ENCODE measurements at regions not wholly inside any gene's neighbourhood (a gene's known extent, or its start where the extent isn't known, plus 50 kb on each side); places are given as distances from the start of the nearest gene placed in this dataset.

GRCh38 chr1:96041470-96041869 is 680.1 kb upstream of the PTBP2 start:
- H3K9me3 ChIP-seq: no peaks in the 10 kb centered on the region
- 86 to 88% methylated on average over 4 of the region's 4 CpGs for WGBS, 2 donors
- no peak overlapping the region for H3K4me3 ChIP-seq (replicated peaks in 1 of 3)
- H3K27ac ChIP-seq: no peak overlapping the region
- H3K27me3 ChIP-seq: no peaks in the 10 kb centered on the region
- DNase-seq: no peak
- TF ChIP-seq CTCF (IDR thresholded peaks at IDR 0.05) (no peak), POLR2A (IDR thresholded peaks at IDR 0.05) (no peak)
- intact Hi-C loops (cut with DNase I): no loop called here
- H3K4me1 ChIP-seq: no peaks in the 10 kb centered on the region
- H3K36me3 ChIP-seq: no peaks in the 10 kb centered on the region

- TF ChIP-seq POLR2A (IDR thresholded peaks at IDR 0.05) (no peak), CTCF (IDR thresholded peaks at IDR 0.05) (no peak)
- Histone ChIP-seq H3K4me1 (no peaks in the 10 kb centered on the region), H3K4me3 (replicated peaks in 1 of 3) (no peak overlapping the region), H3K27me3 (no peaks in the 10 kb centered on the region), H3K27ac (no peak overlapping the region), H3K36me3 (no peaks in the 10 kb centered on the region), H3K9me3 (no peaks in the 10 kb centered on the region)
- WGBS, 2 donors: 72 to 81% methylated on average over 2 of the region's 2 CpGs
- no peak for DNase-seq
- intact Hi-C loops (cut with DNase I): no loop called here
Measured at GRCh38 chr1:96048572-96049212, 672.9 kb upstream of the PTBP2 start.

GRCh38 chr1:96049759-96050409 is 671.7 kb upstream of the PTBP2 start:
- Histone ChIP-seq H3K27ac (no peak overlapping the region), H3K36me3 (no peaks in the 10 kb centered on the region), H3K27me3 (no peaks in the 10 kb centered on the region), H3K9me3 (no peaks in the 10 kb centered on the region), H3K4me1 (no peaks in the 10 kb centered on the region), H3K4me3 (replicated peaks in 1 of 3) (no peak overlapping the region)
- no peak for DNase-seq
- WGBS, 2 donors: 81 to 83% methylated on average over 3 of the region's 3 CpGs
- no peak for TF ChIP-seq CTCF (IDR thresholded peaks at IDR 0.05)
- TF ChIP-seq POLR2A (IDR thresholded peaks at IDR 0.05): no peak
- intact Hi-C loops (cut with DNase I): no loop called here

- Histone ChIP-seq H3K27me3 (no peaks in the 10 kb centered on the region), H3K9me3 (no peaks in the 10 kb centered on the region), H3K27ac (no peak overlapping the region), H3K36me3 (no peaks in the 10 kb centered on the region), H3K4me1 (no peaks in the 10 kb centered on the region), H3K4me3 (replicated peaks in 1 of 3) (no peak overlapping the region)
- no peak for TF ChIP-seq POLR2A (IDR thresholded peaks at IDR 0.05)
- TF ChIP-seq CTCF (IDR thresholded peaks at IDR 0.05): no peak
- intact Hi-C loops (cut with DNase I): no loop called here
- 64 to 72% methylated on average over 1 of the region's 1 CpG for WGBS, 2 donors
- no peak for DNase-seq
Measured at GRCh38 chr1:96059276-96059675, 662.3 kb upstream of the PTBP2 start.

GRCh38 chr1:96059736-96060135 is 661.8 kb upstream of the PTBP2 start:
- no peaks in the 10 kb centered on the region for H3K27me3 ChIP-seq
- no peak overlapping the region for H3K27ac ChIP-seq
- H3K36me3 ChIP-seq: no peaks in the 10 kb centered on the region
- intact Hi-C loops (cut with DNase I): no loop called here
- TF ChIP-seq CTCF (IDR thresholded peaks at IDR 0.05) (no peak), POLR2A (IDR thresholded peaks at IDR 0.05) (no peak)
- no peaks in the 10 kb centered on the region for H3K4me1 ChIP-seq
- no peak overlapping the region for H3K4me3 ChIP-seq (replicated peaks in 1 of 3)
- 80 to 83% methylated on average over 3 of the region's 3 CpGs for WGBS, 2 donors
- no peak for DNase-seq
- no peaks in the 10 kb centered on the region for H3K9me3 ChIP-seq

Measured in thyroid gland (tissue), 4 donors.